Hypothalamus (tissue), 51 donors: ENCODE measurements at regions not wholly inside any gene's neighbourhood (a gene's known extent, or its start where the extent isn't known, plus 50 kb on each side); places are given as distances from the start of the nearest gene placed in this dataset.
"Not testable (repeated sequence)": the region's sequence is repeated elsewhere in the genome, so short reads cannot be mapped to it uniquely, and the experiment has no call there.

Experiments
- DNase-seq, 51 donors: peaks; one replicate each; lab custom pipeline; 2025; lab: John Stamatoyannopoulos, UW

DNA sequence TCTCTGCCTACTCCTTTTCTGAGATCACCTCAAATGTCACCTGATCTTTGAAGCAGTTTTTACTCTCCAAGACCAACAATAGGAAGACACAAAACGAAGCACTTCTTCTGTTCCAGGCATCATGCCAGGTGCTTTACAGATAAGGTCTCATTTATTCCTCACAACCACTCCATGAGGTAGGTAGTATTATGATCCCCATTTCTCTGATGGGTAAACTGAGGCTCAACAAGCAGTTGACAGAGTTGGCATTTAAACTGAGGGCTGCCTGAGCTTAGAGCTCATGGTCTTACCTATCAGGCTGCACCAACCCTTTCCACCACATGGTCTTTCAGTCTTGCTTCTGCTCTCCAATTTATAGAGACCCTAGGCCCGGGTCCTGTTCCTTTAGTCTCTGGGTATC lies 147.2 kb upstream of the JUN start:
- DNase-seq = no peak

DNA sequence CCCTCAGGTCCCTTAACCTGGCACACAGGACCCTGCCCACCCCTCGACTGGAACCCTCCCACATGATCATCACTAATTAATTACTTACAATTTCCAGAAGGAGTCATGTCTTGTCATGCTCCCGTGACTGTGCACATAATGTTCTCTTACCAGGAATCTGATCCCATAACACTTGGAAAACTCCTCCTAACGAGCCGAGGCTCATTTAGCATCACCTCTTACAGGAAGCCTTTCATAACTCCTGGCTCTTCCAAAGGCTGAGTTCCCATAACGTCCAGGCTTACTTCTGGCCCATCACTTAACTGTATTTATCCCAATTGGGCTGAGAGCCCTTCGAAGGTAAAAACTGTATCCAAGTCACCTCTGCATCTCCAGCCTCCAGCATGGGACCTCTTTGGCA lies 147.9 kb upstream of the JUN start:
- no peak for DNase-seq

DNA sequence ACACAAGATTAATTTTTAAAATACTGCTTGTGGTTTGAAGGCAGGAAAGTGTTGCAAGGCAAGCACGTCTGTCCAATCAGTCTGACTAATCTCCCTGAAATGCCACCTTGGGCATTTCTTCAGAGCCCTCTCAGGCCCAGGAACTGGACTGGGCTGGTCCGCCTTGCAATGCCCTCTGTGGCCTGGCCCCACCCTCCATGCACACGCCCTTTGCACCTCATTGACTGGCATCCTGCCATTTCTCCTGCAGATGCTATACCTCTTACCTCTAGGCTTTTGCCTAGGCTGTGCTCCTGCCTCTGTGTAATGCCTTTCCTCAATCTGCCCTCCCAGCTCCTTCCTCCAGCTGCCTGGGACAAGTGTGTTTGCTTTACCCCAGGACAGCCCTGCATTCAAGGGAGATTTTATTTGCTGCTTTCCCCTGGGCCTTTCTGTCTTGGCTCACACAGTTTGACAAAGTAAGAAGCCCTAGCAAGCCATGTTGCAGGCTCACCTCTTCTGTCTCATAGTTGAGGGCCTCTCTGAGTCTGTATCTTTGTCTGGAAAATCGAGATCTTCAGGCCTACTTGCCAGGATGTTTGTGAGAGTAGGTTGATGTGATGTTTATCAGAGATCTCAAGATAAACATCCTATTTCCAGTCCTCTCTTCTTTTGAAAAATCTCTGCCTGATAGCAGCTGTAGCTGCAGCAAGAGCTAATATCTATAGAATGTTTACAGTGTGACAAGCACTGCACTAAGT lies 149.2 kb upstream of the JUN start:
- no peak for DNase-seq

DNA sequence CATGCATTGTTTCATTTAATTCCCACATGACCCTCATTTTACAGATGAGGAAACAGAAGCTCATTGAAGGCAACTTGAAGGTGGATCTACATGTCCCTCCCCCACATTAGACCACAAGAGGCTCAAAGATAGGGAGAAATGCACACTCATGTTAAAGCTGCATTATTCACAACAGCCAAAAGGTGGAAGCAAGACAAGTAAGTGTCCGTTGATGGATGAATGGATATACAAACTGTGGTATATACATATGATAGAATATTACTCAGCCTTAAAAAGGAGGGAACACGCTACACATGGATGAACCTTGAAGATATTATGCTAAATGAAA lies 149.7 kb upstream of the JUN start:
- DNase-seq = no peak

DNA sequence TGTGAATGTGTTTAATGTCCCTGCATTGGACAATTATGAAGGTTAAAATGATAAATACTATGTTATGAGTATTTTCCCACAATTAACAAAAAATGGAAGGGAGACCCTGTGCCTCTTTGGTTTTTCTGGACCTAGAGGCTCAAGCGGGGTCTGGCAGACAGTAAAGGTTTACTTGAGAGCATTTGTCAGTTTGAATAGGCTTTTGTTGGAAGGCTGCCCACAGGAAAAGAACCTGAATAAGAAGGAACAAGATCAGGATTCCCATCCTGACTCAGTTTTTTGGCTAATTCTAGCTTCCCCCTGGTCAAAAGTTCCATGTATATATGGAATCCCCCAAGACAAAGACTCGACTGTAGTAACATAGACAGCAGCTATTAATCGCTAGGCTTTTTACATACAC lies 150.9 kb upstream of the JUN start:
- DNase-seq = no peak

DNA sequence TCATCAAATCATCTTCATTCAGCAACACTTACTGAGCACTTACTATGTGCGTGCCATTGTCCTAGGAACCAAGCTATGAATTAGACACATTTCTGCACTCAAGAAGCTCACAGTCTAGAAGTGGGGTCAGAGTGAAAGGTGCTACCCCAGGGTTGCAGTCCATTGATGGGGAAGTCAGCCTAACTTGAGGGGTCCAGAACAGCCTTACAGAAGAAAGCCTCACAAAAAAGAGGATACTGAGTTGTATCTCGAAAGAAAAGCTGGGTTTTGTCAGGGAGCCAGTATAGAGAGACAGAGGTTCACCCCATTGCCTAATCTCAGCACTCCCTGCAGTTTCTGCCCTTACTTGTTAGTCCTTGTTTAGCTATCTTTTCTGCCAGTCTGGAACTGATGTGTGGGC lies 153.1 kb upstream of the JUN start:
- DNase-seq = no peak

DNA sequence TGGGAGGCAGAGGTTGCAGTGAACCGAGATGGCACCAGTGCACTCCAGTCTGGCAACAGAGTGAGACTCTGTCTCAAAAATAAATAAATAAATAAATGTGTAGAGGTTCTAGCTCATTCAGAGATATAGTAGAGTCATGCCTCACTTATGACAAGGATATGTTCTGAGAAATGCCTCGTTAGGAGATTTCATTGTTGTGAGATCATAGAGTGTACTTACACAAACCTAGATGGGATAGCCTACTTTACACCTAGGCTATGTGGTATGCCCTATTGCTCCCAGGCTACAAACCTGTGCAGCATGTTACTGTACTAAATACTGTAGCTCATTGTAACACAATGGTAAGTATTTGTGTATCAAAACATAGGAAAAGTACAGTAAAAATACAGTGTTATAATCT lies 155.3 kb upstream of the JUN start:
- no peak for DNase-seq

DNA sequence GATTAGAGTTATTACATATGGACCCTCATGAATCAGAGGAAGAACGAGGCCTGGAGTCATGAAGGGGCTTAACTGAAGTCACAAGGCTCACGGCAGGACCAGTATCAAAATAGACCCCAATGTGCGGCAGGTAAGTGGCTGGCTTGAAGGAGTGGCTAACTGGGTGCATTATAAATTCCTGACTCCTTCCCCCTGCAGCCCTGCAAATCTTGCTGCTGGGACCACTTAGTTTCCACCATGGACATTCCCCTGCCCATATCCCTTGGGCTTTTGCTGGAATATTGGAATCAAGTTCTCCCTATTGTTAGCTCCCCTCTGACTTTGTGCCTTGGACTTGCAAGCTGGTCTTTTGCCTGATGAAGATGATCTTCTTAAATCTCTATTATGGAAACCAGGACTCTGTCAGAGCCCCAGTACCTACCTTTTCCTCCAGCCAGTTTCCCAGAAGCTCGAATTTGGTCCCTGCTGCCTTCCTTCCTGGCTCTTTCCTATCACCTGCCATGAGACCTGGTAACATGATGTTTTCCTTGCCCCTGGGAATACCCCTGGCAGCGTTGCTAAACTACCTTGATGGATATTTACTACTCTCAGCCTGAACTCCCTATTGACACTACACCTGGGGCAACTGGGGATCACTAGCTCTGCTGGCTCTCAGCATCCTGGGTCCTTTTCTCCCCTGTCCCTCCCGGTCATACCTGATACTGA lies 156.0 kb upstream of the JUN start:
- DNase-seq = no peak

DNA sequence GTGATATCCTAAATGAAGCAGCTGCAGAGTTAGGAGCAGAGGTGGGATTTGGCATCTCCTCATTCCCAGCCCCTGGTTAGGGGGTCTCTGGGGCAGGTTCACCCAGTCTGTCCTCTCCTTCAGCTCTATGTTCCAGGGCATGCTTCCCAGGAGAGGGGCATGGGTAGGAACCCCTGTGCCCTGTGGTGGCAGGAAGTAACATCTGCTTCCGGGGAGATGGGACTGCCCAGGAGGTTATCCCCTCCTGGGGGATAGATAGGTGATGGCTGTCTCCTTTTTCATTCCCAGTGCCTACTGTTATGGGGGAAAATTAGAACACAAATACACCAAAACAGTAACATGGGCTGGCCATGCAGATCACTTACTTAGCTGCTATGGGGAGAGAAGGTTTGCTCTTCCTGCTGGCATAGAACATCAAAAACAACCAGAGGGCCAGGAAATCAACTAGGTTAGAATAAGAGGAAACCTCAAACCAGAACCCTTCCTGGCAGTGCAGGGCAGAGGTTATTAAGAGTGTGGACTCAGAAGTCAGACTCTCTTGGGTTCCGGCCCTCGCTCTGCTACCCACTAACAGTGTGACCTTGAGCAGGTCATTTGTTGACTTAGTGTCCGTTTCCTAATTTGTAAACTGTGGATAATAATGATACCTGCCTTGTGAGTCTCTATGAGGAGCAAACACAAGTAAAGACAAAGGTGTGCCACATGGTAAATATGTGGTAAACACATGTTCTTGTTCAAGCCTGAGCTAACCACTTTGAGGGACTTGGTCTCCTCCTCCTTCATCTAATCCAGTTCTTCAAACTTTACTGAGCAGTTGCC lies 157.8 kb upstream of the JUN start:
- DNase-seq = no peak

DNA sequence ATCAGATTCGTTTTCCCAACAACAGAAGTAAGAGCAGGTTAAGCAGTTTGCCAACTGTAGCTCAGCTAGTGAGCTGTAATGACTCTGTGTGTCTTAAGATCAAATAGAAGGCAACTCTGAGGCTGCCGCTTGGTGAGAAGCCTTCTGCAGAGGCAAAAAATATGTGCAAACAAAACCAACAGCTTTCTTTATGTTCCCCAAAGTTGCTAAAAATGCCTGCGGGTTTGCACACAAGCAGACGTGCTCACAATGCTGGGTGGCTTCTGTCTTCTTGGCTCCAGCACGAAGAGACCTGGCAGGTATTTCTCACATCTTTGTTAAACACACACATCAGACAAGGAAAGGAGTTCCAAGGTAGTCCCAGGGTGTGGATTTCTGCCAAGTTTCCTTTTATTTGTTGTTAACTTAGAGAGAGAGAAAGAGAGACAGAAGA lies 158.9 kb upstream of the JUN start:
- DNase-seq = no peak

DNA sequence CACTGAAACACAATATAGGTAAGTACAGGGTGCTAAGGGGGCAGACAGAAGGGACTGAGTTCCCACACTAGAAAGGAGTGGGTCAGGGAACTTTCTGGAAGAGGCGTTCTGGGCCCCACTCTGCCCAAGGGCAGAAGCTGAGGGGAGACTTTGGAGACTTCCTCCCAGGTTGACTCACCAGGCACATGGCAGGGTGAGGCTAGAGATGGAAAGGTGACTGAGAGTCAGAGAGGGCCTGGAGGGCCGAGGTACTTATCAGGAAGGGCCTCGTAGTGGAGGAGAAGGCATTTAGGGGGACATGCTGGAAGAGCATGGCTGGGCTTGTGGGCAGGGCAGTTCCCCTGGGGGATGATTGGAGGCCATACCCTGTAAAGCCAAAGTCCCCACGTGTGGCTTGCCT lies 159.9 kb upstream of the JUN start:
- DNase-seq = no peak

DNA sequence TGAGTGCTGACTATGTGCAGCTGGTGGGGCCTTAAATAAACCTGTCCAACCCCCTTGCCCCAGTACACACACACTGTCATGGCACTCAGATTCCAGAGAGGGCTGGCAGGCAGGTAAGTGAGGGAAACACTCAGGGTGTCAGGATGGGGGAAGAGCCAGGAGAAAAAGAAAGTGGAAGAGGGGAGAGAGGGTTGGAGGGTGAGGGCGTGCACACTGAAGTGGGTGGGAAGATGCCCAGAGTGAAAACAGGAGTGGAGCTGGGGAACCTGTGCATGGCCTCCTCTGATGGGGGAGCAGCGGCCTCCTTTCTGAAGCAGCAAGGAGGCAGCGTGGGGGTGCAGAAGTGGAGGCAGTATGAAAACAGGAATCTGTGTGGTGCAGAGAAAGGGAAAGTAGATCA lies 160.6 kb upstream of the JUN start:
- no peak for DNase-seq

DNA sequence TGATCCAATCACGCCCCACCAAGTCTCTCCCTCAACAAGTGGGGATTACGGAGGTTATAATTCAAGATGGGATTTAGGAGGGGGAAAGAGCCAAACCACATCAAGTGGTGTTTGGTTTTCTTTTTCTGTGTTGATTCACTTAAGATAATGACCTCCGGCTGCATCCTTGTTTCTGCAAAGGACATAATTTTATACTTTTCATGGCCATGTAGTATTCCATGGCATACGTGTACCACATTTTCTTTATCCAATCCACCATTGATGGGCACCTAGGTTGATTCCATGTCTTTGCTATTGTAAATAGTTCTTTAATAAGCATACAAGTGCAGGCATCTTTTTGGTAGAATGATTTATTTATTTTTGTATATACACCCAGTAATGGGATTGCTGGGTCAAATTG lies 162.5 kb upstream of the JUN start:
- DNase-seq = no peak

DNA sequence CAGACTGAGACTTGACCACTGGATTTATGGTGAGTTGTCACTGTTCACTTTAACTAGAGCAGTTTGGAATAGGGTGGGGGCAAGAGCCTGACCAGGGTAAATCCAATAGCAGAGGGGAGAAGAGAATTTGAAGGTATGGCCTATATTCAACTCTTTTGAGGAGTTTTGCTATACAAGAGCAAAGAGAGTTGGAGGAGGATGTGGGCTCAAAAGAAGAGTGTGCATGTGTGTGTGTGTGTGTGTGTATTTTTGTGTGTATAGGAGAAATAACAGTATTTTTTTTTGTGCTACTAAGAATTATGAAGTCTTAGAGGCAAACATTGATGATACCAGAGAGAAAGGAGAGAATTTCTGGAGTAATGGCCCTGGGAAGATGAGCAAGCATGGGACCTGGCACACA lies 164.8 kb upstream of the JUN start:
- DNase-seq = no peak

DNA sequence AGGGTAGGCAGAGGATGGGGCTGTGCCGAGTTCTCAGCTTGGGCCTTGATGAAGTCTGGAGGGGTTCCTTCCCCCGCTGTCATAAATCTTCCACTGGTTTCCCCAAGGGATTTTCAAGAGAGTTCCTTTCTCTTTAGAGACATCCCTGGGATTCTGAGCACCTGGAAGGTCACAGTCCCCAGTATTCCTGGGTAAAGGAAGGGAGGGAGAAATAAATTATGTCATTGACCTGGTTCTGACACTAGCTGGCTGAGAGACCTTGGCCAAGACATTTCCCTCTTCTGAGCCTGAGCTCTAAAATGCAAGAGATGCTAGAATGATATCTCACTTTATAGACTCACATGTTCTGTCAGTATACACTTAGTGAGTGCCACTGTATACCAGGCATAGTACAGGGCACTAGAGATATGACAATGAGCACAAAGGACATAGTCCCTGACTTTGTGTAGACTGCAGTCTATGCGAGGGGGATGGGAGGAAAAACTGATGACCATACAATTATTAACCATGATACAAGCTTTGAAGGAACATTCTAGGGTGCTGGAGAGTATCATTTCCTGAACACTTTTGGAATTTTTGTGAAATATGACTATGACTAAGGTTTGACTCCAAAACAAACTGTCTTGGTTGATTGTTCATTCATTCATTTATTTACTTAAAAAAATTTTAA lies 165.8 kb upstream of the JUN start:
- no peak for DNase-seq

DNA sequence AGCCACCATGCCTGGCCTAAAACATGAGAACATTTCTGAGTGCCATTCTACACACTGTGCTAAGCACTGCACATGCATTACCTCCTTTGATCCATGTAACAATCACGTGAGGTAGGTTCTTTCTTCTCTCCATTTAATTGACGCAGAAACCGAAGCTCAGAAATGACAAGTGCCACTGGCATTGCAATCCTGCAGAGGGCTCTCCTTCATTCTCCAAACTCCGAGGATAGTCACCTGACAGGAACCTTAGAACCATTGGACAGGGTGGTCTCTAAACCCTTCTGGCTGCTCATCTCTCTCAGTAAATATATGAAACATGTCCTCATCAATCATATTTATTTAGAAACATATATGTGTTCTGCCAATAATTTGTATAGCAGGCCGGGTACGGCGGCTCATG lies 167.1 kb upstream of the JUN start:
- DNase-seq = no peak

DNA sequence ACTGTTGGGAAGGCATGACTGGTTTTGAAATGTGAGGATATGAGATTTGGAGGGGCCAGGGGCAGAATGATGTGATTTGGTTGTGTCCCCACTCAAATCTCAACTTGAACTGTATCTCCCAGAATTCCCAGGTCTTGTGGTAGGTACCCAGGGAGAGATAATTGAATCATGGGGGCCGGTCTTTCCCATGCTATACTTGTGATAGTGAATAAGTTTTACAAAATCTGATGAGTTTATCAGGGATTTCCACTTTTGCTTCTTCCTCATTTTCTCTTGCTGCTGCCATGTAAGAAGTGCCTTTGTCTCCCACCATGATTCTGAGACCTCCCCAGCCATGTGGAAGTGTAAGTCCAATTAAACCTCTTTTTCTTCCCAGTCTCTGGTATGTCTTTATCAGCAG lies 170.1 kb upstream of the JUN start:
- DNase-seq = not testable (repeated sequence)

DNA sequence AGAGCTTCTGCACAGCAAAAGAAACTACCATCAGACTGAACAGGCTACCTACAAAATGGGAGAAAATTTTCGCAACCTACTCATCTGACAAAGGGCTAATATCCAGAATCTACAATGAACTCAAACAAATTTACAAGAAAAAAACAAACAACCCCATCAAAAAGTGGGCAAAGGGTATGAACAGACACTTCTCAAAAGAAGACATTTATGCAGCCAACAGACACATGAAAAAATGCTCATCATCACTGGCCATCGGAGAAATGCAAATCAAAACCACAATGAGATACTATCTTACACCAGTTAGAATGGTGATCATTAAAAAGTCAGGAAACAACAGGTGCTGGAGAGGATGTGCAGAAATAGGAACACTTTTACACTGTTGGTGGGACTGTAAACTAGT lies 179.4 kb upstream of the JUN start:
- not testable (repeated sequence) for DNase-seq

DNA sequence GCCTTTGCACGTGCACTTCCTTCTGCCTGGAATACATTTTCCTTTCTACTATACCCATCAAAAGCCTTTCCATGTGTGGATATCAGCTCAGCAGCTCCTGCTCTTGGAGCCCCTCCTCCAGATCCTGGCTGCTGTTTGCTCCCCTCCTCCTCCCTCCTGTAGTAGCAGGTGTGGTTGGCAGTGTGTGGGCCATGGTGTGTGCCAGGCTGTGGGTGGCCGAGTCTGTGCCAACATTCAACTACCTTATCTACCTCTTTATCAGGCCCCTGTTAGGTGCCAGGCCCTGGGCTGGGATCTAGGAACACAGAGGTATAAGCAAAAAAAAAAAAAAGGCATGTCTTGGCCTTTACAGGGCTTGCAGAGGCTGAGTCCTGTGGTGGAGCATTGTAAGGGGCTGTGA lies 180.6 kb upstream of the JUN start:
- no peak for DNase-seq

DNA sequence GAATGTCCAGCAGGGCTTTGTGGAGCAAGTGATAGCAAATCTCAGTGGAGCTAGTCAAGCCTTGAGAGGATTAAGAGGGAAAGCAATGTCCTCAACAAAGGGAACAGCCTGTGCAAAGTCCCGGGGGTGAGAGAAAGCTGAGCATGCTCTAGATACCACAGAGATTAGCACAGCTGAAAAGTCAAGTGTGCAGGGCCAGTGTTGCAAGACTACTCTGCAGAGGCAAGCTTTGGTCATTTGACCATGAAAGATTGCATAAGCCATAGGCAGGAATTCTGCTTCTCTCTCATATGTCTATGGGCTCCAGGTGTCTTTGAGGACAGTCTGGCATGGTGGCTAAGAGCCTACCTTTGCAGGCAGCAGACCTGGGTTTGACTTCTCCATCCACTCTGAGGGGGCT lies 181.0 kb upstream of the JUN start:
- DNase-seq = no peak
